Activated T-cell treated with anti-CD3 and anti-CD28 coated beads, Interleukin-2, amount 50 U/mL, for 24 hours (primary cell): ENCODE measurements at regions not wholly inside any gene's neighbourhood (a gene's known extent, or its start where the extent isn't known, plus 50 kb on each side); places are given as distances from the start of the nearest gene placed in this dataset.

ENCODE experiments used
- DNase-seq: peaks from one replicate; pipeline ENCODE4 v3.0.0-alpha.2; 2020
- H3K27ac Mint-ChIP-seq: 2 replicates; pipeline ENCODE4 v1.8.0; 2020; ENCODE audit warnings: mild to moderate bottlenecking, mixed read lengths
- H3K27me3 Mint-ChIP-seq: 2 replicates; pipeline ENCODE4 v1.8.0; 2020; ENCODE audit warnings: mixed read lengths
- H3K36me3 Mint-ChIP-seq: 2 replicates; pipeline ENCODE4 v1.8.0; 2020; ENCODE audit warnings: low read depth, mixed read lengths
- H3K4me1 Mint-ChIP-seq: 2 replicates; pipeline ENCODE4 v1.8.0; 2020; ENCODE audit warnings: low read depth, mixed read lengths
- H3K4me3 Mint-ChIP-seq: 2 replicates; pipeline ENCODE4 v1.8.0; 2020; ENCODE audit warnings: mild to moderate bottlenecking, moderate library complexity, mixed read lengths
- H3K9me3 Mint-ChIP-seq: 2 replicates; pipeline ENCODE4 v1.8.0; 2020; ENCODE audit warnings: mixed read lengths

DNA sequence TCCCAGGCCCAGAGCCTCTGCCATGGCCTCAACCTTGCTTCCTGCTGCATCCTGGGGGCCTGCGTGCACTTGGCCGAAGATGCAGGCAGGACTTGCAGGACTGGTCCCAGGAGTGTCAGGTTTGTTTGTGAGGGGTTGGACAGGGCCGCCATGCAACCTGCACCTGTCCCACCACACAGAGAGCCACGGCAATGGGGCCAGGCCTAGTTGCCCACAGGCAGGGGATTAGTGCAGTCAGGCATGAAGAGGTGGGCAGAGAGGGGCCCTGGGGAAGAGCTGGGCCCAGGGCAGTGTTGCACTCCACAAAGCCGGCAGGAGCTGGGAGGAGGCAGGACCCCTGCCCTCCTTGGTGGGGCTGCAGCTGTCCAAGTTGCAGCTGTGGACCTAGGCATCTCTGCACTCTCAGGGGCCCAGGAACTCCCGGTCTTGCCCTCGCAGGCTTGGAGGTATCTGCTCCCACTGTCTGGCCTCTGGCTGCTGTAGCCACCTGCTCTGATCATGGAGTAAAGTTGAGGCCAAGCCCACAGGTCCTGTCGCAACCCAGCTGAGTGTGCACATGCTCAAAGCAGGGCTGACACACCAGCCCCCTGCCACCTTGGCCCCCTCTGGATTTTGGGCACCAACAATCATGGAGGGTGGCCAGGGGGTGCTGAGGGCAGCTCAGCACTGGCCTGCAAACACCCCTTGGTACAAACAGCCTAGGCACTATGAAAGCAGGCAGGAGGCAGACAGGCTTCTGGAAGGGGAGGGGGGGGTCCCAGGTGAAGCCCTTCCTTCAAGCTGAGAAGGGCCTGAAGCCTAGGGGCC is 190.4 kb upstream of the PCDH10 start:
- no peaks in the 10 kb centered on the region for H3K36me3 Mint-ChIP-seq
- no peak for DNase-seq
- H3K4me3 Mint-ChIP-seq: no peak overlapping the region
- no peaks in the 10 kb centered on the region for H3K4me1 Mint-ChIP-seq
- H3K27me3 Mint-ChIP-seq: no peaks in the 10 kb centered on the region
- H3K9me3 Mint-ChIP-seq: no peaks in the 10 kb centered on the region
- no peak overlapping the region for H3K27ac Mint-ChIP-seq

DNA sequence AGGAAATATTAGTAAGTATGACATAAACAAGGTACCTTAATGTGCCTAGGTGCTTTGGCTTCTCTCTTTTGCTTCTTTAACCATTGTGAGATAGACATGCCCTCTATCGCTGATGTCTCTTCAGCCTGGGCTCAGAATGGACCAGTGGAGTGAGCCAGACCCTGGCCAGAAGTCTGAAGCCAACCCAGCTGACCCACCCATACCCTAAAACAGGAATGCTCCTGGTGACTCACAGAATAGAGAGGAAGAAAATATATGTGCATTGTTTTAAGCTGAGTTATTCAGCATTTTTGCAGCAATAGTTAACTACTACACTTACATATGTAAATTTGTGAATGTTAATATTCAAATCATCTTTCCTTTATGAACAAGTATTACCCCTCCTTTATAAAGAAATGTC is 167.5 kb upstream of the PCDH10 start:
- no peak overlapping the region for H3K4me3 Mint-ChIP-seq
- no peak overlapping the region for H3K27ac Mint-ChIP-seq
- DNase-seq: no peak
- H3K36me3 Mint-ChIP-seq: no peaks in the 10 kb centered on the region
- H3K27me3 Mint-ChIP-seq: no peaks in the 10 kb centered on the region
- no peaks in the 10 kb centered on the region for H3K4me1 Mint-ChIP-seq
- peaks cover 8% of the 10 kb centered on the region for H3K9me3 Mint-ChIP-seq

DNA sequence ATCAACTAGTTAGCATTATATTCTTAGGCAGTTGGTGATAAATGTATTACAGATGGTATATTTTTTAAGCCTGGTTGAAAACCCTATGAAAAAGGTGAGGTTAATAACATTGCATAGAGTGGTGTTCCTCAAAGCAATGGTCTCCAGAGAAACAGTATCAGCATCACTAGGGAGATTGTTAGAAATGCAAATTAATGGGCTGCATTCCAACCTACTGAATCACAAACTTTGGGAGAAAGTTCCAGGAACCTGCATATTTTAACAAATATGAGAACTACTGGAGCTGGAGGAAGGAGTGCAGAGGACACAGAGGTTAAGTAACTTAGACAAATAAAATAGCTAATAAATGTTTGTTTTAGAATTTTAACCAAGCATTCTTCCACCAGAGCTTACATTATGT is 166.9 kb upstream of the PCDH10 start:
- peaks cover 8% of the 10 kb centered on the region for H3K9me3 Mint-ChIP-seq
- H3K4me3 Mint-ChIP-seq: no peak overlapping the region
- no peaks in the 10 kb centered on the region for H3K4me1 Mint-ChIP-seq
- no peak overlapping the region for H3K27ac Mint-ChIP-seq
- no peaks in the 10 kb centered on the region for H3K36me3 Mint-ChIP-seq
- H3K27me3 Mint-ChIP-seq: no peaks in the 10 kb centered on the region
- DNase-seq: no peak

DNA sequence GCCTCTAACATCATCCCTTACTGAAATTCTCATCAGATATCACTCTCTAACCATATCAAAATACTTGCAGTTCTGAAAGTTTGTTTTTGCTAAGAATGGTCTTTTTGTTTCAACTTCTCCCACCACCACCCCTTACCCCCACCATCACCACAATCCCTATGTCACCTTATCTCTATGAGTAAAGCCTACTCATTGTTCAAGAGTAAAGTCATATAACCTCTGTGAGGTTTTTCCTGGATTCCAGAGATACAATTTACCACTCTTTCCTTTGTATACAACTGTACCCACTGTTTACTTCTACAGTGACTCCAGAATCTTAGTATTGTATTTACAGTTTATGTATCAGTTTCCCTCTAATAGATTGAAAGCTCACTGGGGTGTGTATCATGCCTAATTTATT is 158.0 kb upstream of the PCDH10 start:
- Mint-ChIP-seq H3K27me3 (no peaks in the 10 kb centered on the region), H3K27ac (no peak overlapping the region), H3K4me1 (no peaks in the 10 kb centered on the region), H3K36me3 (no peaks in the 10 kb centered on the region), H3K9me3 (peaks cover 2% of the 10 kb centered on the region), H3K4me3 (no peak overlapping the region)
- no peak for DNase-seq

DNA sequence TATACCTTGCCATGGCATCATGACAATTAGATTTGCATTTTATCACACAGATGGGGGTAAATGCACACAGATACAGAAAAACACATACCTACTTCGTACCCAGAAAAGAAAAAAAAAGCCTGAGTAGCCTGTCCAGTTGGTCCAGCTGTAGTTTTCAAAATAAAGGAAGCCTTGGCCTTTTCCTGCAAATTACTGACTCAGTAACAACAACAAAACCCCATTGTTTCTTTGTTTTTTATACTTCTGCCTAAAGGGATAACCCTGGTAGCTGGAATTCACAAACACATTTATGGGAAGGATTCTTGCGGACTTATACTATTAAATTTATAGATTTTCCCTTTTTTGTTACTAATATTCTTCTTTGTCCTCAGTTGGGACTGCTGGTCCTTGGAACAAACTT is 156.4 kb upstream of the PCDH10 start:
- Mint-ChIP-seq H3K4me3 (no peak overlapping the region), H3K36me3 (no peaks in the 10 kb centered on the region), H3K4me1 (no peaks in the 10 kb centered on the region), H3K9me3 (peaks cover 2% of the 10 kb centered on the region), H3K27ac (no peak overlapping the region), H3K27me3 (no peaks in the 10 kb centered on the region)
- no peak for DNase-seq

DNA sequence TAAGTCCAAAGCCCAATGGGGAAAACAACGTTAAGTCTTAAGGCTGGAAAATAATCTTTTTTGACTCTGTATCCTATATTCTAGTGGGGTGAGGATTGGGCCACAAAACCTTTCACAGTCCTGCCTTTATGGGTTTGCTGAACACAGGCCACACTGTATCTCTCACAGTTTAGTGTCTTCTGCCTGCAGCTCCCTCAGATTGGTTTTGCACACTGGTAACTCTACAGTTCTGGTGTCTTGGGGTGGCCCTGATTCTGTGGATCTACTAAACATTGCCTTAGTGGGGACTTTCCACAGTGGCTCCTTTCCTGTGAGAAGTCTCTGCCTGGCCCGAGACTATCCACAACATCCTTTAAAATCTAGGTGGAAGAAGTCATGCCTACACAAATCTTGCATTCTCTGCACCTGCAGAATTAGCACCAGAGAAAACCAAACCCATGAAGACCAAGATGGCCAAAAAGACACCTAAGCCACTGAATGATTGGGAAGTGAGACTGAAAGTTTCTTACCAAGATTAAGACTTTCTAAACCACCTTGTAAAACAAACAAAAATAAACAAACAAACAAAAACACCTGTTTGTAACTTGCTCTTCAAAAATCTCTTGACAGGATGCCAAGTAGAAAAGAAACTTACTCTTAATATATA is 150.4 kb upstream of the PCDH10 start:
- Mint-ChIP-seq H3K4me3 (no peak overlapping the region), H3K27me3 (no peaks in the 10 kb centered on the region), H3K9me3 (peaks cover 7% of the 10 kb centered on the region), H3K4me1 (no peaks in the 10 kb centered on the region), H3K27ac (no peak overlapping the region), H3K36me3 (no peaks in the 10 kb centered on the region)
- no peak for DNase-seq

DNA sequence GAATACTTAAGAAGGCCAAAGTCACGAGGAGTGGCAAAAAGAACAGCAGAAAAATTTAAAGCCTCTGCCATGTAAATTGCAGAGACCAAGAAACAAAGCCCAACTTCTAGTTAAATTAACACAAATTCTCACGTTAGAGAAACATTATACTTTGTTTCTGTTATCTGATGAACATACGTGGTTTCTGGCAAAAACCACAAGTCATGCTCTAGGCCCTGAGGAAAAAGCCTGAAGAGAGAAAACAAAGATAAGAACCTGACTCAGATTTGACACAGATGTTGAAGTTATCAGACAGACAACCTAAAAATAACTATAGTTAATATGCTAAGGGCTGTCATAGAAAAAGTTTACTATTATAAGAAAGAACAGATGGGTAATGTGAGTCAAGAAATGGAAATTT is 149.1 kb upstream of the PCDH10 start:
- Mint-ChIP-seq H3K4me3 (no peak overlapping the region), H3K4me1 (no peaks in the 10 kb centered on the region), H3K27ac (no peak overlapping the region), H3K27me3 (no peaks in the 10 kb centered on the region), H3K9me3 (peaks cover 7% of the 10 kb centered on the region), H3K36me3 (no peaks in the 10 kb centered on the region)
- no peak for DNase-seq

DNA sequence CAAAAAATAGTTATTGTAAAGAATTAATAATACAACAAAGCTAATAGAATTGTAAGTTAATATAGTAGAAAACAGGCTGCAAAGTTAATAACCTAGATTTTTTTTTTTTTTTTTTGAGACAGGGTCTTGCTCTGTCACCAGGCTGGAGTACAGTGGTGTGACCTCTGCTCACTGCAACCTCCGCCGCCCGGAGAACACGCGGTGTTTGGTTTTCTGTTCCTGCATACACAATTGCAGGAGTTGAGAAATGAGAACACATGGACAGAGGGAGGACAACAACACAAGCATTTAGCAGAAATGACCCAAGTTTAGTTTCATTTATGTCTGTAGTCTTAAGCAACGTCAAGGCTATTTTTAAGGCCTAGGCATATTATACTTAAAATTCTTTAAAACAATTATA is 145.9 kb upstream of the PCDH10 start:
- DNase-seq: no peak
- Mint-ChIP-seq H3K4me3 (no peak overlapping the region), H3K27me3 (no peaks in the 10 kb centered on the region), H3K27ac (no peak overlapping the region), H3K4me1 (no peaks in the 10 kb centered on the region), H3K9me3 (peaks cover 6% of the 10 kb centered on the region), H3K36me3 (no peaks in the 10 kb centered on the region)

DNA sequence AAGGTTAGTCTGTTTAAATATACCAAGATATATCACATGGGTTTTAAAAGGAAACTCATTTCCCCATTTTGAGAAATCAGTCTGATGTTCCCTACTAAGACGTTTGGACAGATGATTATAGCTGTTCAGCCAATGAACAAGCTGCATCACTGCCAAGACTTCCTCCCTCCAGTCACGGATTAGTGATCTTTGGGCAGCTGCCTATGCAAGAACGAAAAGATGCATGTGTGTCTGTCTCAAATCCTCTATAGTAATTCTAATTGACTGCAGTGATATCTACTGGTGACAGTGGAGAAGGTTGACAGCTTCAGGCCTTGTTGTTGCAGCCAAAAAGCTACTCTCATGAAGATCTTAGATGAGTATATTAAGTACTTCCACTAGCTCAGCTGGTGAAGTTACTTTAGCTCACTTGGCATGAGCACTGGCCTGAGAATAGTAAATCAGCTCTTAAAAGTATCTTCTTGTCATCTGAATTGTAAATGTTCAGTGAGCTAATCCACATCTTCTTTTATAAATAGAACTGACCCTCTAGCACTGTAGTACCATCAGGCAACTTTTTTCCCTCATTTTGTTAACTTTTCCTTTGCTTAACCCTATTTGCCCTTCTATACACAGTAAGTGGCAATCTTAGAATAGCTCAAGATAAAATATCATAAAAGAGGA is 134.5 kb upstream of the PCDH10 start:
- H3K4me1 Mint-ChIP-seq: no peaks in the 10 kb centered on the region
- no peak overlapping the region for H3K4me3 Mint-ChIP-seq
- DNase-seq: no peak
- no peak overlapping the region for H3K27ac Mint-ChIP-seq
- H3K9me3 Mint-ChIP-seq: peaks cover 11% of the 10 kb centered on the region
- no peaks in the 10 kb centered on the region for H3K27me3 Mint-ChIP-seq
- H3K36me3 Mint-ChIP-seq: no peaks in the 10 kb centered on the region

DNA sequence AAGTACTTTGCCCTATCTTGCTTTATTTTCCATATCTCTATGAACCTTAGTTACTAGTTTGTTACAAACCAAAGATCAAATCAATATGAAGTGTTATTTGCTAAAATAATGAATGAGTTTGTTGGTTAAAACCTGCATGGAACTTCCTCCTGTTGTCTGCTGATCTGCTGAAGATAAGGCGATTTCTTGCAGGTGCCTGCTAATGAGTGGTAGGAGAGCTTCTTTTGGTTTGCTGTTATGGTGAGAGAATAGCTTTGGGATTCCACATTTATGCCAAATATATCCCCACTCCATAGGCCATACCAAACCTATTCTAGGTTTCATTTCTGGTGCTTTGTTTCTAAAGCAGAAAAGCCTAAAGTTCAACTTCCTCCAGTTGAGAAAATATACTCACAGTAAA is 103.8 kb upstream of the PCDH10 start:
- DNase-seq: no peak
- H3K36me3 Mint-ChIP-seq: no peaks in the 10 kb centered on the region
- H3K27me3 Mint-ChIP-seq: no peaks in the 10 kb centered on the region
- H3K4me3 Mint-ChIP-seq: no peak overlapping the region
- H3K4me1 Mint-ChIP-seq: no peaks in the 10 kb centered on the region
- no peak overlapping the region for H3K27ac Mint-ChIP-seq
- H3K9me3 Mint-ChIP-seq: peaks cover 11% of the 10 kb centered on the region

DNA sequence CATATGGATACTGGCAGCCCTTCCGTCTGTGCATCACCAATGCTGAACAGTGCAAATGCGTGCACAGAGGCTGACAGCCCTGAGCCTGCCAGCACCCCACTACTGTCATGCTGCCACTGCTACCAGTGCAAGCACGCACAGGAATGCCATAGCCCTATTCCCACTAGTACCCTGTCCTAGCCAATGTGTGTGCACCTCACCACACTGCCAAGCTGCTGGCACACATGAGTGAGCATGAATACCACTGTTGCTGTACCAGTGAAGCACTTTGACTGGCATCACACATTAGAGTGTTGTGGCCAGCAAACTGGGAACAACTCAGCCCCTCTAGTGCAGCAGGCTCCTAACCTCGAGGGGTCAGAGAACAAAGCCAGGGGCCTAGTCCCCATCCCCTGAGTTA is 102.9 kb upstream of the PCDH10 start:
- no peak overlapping the region for H3K27ac Mint-ChIP-seq
- no peak overlapping the region for H3K4me3 Mint-ChIP-seq
- H3K36me3 Mint-ChIP-seq: no peaks in the 10 kb centered on the region
- H3K4me1 Mint-ChIP-seq: no peaks in the 10 kb centered on the region
- no peaks in the 10 kb centered on the region for H3K27me3 Mint-ChIP-seq
- peaks cover 8% of the 10 kb centered on the region for H3K9me3 Mint-ChIP-seq
- DNase-seq: no peak

DNA sequence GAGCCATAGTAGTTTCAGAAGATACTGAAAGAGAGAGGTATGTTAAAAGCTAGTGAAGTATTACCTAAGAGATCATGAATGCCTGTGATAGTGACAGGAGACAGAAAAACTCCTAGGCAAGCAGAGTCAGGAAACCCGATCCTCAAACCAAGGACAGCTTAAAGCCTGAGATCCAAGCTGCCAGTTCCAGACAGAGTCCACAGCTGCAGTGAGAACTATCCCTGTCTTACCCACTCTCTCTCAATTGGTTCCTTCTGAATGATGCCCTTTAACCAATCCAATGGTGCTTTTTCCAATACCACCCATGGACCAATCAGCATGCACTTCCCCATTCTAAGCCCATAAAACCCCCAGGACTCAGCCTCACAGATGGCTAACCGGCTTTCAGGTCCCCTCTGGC is 90.4 kb upstream of the PCDH10 start:
- Mint-ChIP-seq H3K27me3 (no peaks in the 10 kb centered on the region), H3K4me3 (no peak overlapping the region), H3K9me3 (no peaks in the 10 kb centered on the region), H3K4me1 (no peaks in the 10 kb centered on the region), H3K27ac (no peak overlapping the region), H3K36me3 (no peaks in the 10 kb centered on the region)
- DNase-seq: no peak

DNA sequence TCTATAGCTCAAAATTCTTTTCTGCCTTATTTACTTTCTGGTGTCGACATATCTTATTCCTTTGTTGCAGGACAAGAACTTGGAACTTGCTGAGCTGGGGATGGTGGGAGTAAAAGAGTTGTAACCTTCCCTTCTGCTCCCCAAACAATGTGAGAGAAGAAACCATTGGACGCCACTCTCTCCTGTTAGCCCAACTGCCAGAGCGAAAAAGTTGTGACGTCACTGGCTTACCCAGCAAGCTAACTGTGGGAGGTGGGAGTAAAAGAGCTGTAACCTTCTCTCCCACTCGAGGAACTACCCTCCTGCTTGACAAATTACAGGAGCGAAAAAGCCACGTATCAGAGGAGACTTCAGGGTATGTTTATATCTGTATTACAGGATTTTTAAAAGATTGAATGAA is 90.0 kb upstream of the PCDH10 start:
- no peaks in the 10 kb centered on the region for H3K27me3 Mint-ChIP-seq
- no peak overlapping the region for H3K4me3 Mint-ChIP-seq
- H3K36me3 Mint-ChIP-seq: no peaks in the 10 kb centered on the region
- no peak for DNase-seq
- no peaks in the 10 kb centered on the region for H3K4me1 Mint-ChIP-seq
- no peak overlapping the region for H3K27ac Mint-ChIP-seq
- H3K9me3 Mint-ChIP-seq: no peaks in the 10 kb centered on the region

DNA sequence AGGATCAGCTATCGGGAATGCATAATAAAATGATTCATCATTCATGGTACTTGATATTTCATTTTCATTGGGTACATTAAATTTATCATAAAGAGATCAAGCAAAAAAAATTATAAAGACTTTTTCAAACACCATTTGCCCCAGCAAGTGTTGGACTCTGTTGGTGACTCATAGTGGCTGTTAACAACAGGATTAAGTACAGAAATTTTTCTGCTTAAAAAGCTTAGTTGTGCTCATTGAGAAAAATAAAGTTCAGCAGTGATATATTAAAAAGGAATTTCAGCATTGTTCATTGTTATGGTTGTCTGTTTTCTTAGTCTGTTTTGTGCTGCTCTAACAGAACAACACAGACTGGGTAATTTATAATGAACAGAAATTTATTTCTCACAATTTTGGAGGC is 86.2 kb upstream of the PCDH10 start:
- H3K27ac Mint-ChIP-seq: no peak overlapping the region
- no peaks in the 10 kb centered on the region for H3K27me3 Mint-ChIP-seq

DNA sequence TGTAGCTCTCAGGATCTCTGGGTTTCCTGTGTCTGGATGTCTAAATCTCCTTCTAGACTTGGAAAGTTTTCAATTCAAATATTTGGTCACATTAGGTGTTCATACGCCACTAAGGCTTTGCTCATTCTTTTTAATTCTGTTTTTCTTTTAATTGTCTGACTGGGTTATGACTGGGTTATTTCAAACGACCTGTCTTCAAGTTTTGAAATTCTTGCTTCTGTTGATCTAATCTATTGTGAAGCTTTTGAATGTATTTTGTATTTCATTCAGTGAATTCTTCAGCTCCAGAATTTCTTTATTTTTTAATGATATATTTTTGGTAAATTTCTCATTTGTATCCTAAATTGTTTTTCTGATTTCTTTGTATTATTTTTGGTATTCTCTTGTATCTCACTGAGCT is 81.0 kb upstream of the PCDH10 start:
- H3K4me1 Mint-ChIP-seq: no peaks in the 10 kb centered on the region
- H3K4me3 Mint-ChIP-seq: no peak overlapping the region
- no peaks in the 10 kb centered on the region for H3K36me3 Mint-ChIP-seq
- no peak overlapping the region for H3K27ac Mint-ChIP-seq
- no peak for DNase-seq
- H3K9me3 Mint-ChIP-seq: peaks cover 24% of the 10 kb centered on the region
- no peaks in the 10 kb centered on the region for H3K27me3 Mint-ChIP-seq

More for the DNA sequence above, 86.2 kb upstream of the PCDH10 start:
- Mint-ChIP-seq H3K4me1 (no peaks in the 10 kb centered on the region), H3K36me3 (no peaks in the 10 kb centered on the region), H3K4me3 (no peak overlapping the region), H3K9me3 (peaks cover 10% of the 10 kb centered on the region)
- DNase-seq: no peak
